C4-2B (cell line): ENCODE measurements at regions not wholly inside any gene's neighbourhood (a gene's known extent, or its start where the extent isn't known, plus 50 kb on each side); places are given as distances from the start of the nearest gene placed in this dataset.

Experiments used
- H3K27ac ChIP-seq: fragments of 450-650 bp; 2 replicates; pipeline ENCODE4 v1.5.1; 2017
- ZFX ChIP-seq: fragments of 450-650 bp; IDR thresholded peaks from 2 replicates; pipeline ENCODE4 v1.6.1; 2017
- TF ChIP-seq, protein P1 (sequence below): fragments of 450-650 bp; conservative IDR thresholded peaks from 2 replicates; pipeline ENCODE4 v1.5.1; 2017; ENCODE audit warnings: mild to moderate bottlenecking

DNA sequence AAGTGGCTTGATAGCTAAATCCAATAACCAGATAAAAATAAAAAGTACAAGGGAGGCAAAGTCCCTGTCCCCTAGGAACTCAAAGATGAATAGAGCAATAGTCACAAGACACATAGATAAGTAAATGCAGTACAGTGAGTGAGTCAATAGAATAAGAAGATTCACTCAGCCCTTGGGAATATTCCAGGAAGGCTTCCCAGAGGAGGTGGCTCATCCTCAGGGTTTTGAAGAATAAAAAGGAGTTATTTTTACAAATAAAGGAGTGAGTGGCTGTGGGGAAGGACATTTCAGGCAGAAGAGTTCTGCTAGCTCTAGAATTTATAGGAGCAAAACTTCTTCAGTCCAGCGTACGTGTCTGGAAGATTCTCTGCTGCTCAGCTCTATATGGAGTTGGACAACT is 177.4 kb upstream of the SDK2 start:
- TF ChIP-seq ZFX = no peak
- TF ChIP-seq, protein P1, sequence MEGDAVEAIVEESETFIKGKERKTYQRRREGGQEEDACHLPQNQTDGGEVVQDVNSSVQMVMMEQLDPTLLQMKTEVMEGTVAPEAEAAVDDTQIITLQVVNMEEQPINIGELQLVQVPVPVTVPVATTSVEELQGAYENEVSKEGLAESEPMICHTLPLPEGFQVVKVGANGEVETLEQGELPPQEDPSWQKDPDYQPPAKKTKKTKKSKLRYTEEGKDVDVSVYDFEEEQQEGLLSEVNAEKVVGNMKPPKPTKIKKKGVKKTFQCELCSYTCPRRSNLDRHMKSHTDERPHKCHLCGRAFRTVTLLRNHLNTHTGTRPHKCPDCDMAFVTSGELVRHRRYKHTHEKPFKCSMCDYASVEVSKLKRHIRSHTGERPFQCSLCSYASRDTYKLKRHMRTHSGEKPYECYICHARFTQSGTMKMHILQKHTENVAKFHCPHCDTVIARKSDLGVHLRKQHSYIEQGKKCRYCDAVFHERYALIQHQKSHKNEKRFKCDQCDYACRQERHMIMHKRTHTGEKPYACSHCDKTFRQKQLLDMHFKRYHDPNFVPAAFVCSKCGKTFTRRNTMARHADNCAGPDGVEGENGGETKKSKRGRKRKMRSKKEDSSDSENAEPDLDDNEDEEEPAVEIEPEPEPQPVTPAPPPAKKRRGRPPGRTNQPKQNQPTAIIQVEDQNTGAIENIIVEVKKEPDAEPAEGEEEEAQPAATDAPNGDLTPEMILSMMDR = no peak
- H3K27ac ChIP-seq = no peak overlapping the region

DNA sequence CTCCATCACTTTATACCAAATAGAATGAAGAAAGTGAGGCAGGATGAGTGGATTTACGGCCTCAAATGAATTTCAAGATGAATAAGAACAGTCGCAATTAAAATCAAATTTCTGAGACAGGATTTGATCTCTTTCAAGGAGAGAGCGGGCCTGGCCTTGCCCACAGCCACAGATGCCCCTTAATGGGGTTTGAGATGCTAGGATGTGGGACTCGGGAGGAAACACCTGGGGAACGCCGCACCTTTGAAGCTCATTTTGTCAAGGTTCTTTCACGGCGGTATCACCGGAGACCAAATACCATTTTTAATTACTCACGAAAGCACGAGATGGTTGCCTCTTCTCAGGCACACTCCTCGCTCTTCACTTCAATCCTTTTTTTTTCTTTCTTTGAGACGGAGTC is 178.1 kb upstream of the SDK2 start:
- TF ChIP-seq ZFX = no peak
- TF ChIP-seq, protein P1 = no peak
- no peak overlapping the region for H3K27ac ChIP-seq

DNA sequence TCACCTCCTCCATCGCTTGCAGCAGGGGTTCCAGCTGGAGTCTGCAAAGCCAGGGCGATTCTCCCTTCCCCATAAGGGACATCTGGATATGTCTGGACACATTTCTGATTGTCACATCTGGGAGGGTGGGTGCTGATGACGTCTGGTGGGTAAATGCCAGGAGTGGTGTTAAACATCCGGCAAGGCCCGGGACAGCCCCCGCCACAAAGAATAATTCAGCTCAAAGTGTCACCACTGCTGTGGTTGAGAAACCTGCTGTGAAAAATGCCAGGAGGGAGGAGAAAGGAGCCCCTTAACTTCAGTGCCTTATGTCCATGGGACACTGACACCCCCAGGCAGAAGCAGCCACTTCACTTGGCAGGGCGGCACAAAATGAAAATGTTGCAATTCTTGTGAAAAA is 179.4 kb upstream of the SDK2 start:
- H3K27ac ChIP-seq = no peak overlapping the region
- TF ChIP-seq, protein P1 = no peak

DNA sequence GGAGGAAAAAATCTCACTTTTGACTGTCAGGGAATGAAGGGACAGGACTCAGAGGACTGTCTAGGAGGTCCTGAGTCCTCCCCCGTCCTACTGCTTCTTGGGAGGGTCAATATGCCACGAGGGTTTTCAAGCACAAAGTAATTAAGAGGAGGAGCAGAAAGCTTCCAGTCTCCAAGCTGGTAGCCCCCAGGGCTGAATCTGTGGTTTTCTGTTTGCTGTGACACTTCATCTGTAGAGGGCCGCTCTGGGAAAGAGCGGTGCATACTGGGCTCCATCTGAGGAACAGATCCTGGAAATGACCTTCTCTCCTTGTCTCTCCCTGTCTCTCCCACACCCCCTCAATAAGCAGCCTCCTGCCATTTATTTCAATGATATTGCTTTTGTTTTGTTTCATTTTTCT is 180.1 kb upstream of the SDK2 start:
- TF ChIP-seq ZFX = no peak
- TF ChIP-seq, protein P1 = no peak
- H3K27ac ChIP-seq = no peak overlapping the region

GRCh38 chr17:73826181-73826871 is 182.1 kb upstream of the SDK2 start:
- TF ChIP-seq ZFX = no peak
- TF ChIP-seq, protein P1 = no peak
- no peak overlapping the region for H3K27ac ChIP-seq

DNA sequence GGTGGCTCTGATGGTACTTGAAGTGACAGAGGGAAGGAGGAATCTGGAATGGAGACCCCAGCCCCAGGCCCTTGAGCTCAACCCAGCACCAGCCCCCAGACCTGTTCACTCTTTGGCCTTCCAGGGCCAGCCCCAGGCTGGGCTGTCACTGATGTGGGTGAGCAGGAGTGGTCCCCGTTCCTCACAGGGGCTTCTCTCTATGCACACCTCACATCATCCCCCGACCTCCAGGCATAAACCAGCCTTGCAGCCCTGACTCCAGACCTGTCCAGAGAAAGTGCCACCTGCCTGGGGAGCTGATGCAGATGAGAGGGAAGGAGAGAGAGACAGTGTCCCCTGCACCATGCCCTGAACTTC is 182.6 kb upstream of the SDK2 start:
- TF ChIP-seq ZFX = no peak
- TF ChIP-seq, protein P1 = no peak
- no peak overlapping the region; the same call in 1 of the 2 replicates for H3K27ac ChIP-seq

- peak overlapping the region; percentile 56 for H3K27ac ChIP-seq
- TF ChIP-seq, protein P1 = no peak
- TF ChIP-seq ZFX = no peak
Measured at GRCh38 chr17:73827627-73828291, 183.5 kb upstream of the SDK2 start.
